ENCODE measurements at regions not wholly inside any gene's neighbourhood (a gene's known extent, or its start where the extent isn't known, plus 50 kb on each side); places are given as distances from the start of the nearest gene placed in this dataset.
"Not testable (repeated sequence)": the region's sequence is repeated elsewhere in the genome, so short reads cannot be mapped to it uniquely, and the experiment has no call there.

GRCh38 chr22:23437779-23438178, 142.3 kb downstream of the IGLL1 start:
- no peak for DNase-seq (ENCODE audit: low spot score)

GRCh38 chr22:23437107-23437395, 143.0 kb downstream of the IGLL1 start:
- not testable (repeated sequence) for DNase-seq (ENCODE audit: low spot score)

- DNase-seq (ENCODE audit: low spot score): not testable (repeated sequence)
These were observed 143.6 kb downstream of the IGLL1 start for GRCh38 chr22:23436354-23437106.

- DNase-seq (ENCODE audit: low spot score): not testable (repeated sequence)
These were observed 144.9 kb downstream of the IGLL1 start for GRCh38 chr22:23435186-23435585.

DNA sequence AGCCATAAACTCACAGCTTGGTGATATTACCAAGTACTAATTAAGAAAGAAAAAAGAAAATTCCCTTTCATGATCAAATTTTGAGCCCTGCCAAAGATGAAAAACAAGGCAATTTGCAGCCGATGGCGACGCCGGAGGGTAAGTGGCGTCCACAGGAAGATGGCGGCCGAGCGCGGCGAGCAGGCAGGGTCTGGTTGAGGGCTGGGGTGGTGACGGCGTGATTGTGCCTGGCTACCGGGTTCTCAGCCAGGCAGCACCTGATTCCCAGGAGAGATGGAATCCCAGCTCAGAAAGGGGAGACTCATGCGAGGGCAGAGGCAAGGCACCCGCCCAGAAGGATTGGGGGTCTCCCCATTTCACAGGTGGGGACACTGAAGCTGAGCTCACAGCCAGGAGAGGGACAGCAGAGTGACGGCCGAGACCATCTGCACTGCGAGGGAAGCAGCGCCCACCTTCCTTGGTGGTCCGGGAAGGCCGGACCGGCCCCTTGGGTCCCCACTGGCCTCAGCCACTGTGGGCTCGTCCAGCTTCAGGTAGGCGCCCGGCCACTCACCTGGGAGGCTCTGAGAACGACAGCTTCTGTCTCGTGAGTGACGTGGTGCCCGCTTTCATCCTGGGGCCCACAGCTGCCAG, 145.8 kb downstream of the IGLL1 start:
- DNase-seq (ENCODE audit: low spot score): not testable (repeated sequence)

DNA sequence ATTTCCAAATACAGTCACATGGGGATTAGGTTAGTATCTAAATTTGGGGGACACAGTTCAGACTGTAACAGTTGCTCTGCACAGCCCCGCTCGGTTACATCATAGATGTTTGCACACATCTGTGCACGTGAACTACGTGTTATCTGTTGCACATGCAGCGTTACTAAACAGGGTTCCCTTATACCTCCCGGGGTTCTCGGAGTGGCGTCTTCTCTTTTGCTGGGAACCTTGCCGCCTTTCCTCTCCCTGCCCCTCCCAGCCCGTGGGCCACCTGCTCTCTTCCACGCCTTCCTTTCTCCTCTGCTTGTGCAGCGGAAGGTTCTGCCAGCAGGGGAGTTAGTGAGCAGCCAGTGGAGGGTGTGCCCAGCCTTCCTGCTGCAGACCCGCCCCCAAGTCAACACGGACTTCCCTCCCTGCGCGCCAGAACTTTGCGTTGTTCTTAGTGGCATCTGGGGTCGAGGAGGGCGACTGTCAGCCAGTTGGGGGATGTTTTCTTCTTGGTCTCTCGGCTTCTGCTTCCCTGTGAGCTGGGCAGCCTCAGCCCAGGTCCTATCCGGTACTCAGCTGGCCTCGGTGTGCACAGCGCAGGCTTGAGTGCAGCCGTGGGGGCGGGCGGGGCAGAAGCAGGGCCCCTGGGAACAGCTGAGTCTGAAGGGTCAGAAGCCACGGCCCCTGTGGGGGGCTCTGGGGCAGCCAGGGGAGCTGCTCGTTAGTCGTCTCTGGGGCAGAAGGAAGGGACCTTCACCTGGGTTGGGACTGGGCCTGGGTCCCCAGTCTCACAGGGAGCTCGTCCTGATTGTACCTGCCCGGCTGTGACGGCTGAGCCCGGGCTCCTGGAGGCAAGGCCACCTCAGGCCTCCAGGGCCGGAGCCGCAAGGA, 146.7 kb downstream of the IGLL1 start:
- DNase-seq (ENCODE audit: low spot score): not testable (repeated sequence)

- DNase-seq (ENCODE audit: low spot score): not testable (repeated sequence)
These were observed 147.4 kb downstream of the IGLL1 start for GRCh38 chr22:23432719-23433118.

DNA sequence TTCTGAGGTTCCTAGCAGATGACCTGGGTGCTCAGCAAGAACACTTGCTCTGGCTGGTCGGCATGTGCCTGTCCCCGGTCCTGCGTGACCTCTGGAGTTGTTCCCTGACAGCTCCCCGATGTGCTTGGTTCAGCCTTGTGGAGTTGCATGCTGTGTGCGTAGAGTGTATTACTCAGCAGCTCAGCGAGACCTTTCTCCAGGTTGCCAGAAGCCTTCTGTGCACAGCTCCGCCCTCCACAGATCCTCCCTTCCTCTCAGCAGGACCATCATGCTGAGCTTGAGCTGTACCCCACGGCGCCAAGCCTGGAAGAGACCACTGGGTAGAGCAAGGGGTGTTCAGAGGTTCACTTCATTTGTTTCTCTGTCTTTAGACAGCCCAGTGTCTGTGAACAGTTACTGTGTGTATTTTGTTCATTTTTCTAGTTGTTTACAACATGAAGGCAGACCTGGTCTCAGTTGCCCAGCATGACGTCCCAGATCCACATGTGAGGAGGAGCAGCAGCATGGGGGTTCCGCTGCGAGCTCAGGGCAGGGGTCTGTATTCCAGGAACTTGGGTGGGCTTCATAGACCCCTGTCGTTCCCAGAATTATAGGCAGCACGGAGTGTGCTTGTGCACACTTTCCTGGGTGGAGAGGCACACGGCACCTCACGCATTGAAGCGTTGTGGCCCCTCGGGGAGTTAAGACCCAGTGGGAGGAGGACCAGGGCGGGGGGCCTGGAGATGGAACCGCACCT, 148.6 kb downstream of the IGLL1 start:
- DNase-seq (ENCODE audit: low spot score): no peak

- not testable (repeated sequence) for DNase-seq (ENCODE audit: low spot score)
These were observed 155.5 kb downstream of the IGLL1 start for GRCh38 chr22:23424551-23425068.

DNA sequence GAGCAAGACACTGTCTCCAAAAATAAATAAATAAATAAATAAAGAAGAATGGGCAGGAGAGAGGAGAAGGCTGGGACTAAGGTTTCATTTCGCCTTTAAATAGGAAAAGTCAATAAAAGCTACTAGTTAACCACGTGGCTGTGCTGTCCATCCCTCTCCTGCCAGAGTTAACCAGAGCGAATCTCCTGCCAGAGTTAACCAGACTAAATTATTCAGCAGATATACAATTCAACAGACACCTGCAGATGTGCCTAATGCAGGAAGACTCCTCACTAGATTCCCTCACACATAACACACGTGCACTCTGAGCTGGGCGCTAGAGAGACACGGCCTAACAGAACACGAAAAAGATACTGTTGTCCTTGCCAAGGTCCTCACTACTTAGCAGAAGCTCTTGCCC, 156.1 kb downstream of the IGLL1 start:
- no peak for DNase-seq (ENCODE audit: low spot score)

DNA sequence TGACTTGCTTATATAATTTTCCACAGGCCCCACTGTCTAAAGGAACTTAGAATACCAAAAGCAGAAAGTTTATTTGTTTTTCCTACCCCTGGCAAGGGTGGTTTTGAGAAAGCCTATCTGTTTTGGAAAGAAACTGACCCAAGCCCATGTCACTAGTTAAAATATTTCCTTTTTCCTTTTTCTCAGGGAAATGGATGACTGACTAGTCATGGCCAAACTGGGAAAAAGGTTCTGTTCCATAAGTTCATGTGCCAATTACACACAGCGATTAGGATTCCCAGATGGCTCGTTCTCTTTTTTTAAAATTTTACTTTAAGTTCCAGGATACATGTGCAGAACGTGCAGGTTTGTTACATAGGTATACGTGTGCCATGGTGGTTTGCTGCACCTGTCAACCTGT, 157.8 kb downstream of the IGLL1 start:
- DNase-seq (ENCODE audit: low spot score): not testable (repeated sequence)

DNA sequence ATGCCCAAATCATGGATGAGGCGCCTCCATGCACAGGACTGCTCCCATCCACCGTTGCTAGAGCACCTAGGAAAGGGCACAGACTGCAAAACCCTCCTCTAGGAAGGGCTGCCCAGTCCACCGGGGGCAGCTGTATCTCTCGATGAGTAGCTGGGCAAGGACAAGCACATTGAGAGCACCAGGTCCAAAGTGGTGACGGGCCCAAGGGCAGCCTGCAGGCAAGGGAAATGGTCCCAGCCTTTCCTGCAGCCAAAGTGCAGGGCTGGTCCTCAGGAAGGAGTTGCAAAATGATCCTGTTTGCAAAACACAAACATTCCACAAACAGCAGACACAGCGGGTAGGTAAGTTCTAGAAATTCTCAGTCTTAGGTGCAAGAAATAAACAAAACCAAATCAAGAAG, 158.8 kb downstream of the IGLL1 start:
- DNase-seq (ENCODE audit: low spot score): not testable (repeated sequence)

GRCh38 chr22:23419931-23420330, 160.2 kb downstream of the IGLL1 start:
- no peak for DNase-seq (ENCODE audit: low spot score)

- no peak for DNase-seq (ENCODE audit: low spot score)
These were observed 160.9 kb downstream of the IGLL1 start for GRCh38 chr22:23419171-23419570.

- DNase-seq (ENCODE audit: low spot score): no peak
These were observed 161.8 kb downstream of the IGLL1 start for GRCh38 chr22:23418159-23418788.

DNA sequence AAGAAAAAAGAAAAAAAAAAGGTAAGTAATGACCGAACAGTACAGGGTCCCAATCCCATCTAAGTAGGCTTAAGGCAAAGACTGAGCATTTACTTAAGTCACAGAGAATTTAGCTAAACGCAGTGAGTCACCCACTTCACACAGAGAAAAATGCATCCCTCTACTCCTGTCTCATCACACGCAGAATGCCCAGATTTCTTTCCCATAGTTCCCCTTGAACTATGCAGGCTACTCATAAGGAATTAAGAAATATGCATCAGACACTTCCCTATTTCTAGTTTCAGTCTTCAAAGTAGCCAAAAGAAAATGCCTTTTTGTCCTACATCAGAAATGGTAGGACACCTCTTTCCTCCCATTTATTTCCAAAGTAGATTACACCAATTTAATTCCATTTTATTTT, 162.8 kb downstream of the IGLL1 start:
- DNase-seq (ENCODE audit: low spot score): not testable (repeated sequence)

GRCh38 chr22:23416169-23416690, 163.9 kb downstream of the IGLL1 start:
- DNase-seq (ENCODE audit: low spot score): not testable (repeated sequence)

GRCh38 chr22:23415490-23415851, 164.6 kb downstream of the IGLL1 start:
- DNase-seq (ENCODE audit: low spot score): no peak

GRCh38 chr22:23414727-23415489, 165.2 kb downstream of the IGLL1 start:
- no peak for DNase-seq (ENCODE audit: low spot score)

DNA sequence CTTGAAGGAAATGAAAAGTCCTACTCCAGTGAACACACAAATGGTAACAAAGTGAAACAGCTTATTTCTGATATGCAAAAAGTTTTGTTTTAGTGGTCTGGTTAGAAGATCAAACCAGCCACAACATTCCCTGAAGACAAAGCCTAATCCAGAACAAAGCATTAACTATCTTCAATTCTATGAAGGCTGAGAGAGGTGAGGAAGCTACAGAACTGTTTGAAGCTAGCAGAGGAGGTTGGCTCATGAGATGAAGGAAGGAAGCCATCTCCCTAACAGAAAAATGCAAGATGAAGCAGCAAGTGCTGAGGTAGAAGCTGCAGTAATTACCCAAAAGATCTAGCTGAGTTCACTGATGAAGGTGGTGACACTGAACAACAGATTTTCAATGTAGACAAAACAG, 168.4 kb downstream of the IGLL1 start:
- DNase-seq (ENCODE audit: low spot score): no peak

All from AG08396 (cell line).